ENCODE measurements at regions not wholly inside any gene's neighbourhood (a gene's known extent, or its start where the extent isn't known, plus 50 kb on each side); places are given as distances from the start of the nearest gene placed in this dataset.

DNA sequence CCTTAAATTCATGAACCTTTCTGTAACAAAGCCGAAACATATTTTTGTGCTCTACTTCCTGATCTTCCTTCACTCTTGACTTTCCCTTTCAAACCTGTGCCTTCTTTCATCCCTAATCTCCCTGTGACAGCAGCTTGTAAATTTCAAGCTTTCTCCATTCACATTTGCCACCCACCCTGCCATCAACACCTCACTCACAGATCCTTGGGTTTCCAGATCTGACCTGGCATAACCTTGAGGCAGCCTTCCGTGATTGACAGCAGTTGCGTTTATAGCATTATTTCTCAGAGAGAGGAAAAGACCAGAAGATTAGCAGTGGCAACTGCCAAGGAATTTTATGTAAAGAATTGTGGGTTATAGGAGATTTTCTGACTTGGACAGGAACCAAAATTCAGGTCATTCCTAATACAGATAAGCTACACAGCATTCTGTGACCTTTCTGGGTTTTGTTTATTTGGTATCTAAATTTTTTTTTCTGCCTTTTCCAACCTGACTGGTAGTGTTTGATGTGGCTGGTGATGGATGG is 260.0 kb downstream of the NR2F1-AS1 start:
- no peak for DNase-seq (ENCODE audit: low read depth in 2 of 2)

DNA sequence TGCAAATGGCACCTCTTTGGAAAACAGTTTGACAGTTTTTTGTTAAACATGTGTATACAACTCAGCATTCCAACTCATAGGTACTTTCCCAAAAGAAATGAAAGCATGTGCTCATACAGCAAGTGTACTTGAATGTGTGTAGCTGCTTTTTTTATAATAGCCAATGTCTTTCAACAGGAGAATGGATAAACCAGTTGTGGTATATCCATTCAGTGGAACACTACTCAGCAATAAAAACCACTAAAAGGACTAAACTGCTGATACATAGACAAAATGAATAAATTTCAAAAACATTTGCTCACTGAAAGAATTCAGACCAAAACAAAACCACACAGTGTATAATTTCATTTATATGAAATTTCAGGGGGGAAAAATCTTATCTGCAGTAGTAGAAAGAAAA is 267.3 kb downstream of the NR2F1-AS1 start:
- no peak for DNase-seq (ENCODE audit: low read depth in 2 of 2)

DNA sequence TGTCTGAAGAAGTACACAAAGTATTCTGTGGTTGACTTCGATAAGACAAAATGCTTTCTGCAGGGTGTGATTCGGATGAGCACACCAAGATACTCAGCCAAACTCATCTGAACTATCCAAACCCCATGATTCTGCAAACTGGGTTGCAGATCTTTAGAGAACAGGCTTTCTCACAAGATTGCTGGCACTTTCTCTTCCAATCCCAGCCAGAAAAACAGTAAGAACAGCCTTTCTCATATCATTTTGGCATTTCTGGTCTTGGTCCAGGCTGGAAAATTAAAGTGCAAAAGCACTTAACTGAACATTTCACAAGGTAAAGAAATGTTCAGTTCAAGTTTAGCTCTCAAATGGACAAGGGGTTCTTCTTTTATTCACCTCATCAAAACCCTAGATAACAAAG is 269.1 kb downstream of the NR2F1-AS1 start:
- no peak for DNase-seq (ENCODE audit: low read depth in 2 of 2)

DNA sequence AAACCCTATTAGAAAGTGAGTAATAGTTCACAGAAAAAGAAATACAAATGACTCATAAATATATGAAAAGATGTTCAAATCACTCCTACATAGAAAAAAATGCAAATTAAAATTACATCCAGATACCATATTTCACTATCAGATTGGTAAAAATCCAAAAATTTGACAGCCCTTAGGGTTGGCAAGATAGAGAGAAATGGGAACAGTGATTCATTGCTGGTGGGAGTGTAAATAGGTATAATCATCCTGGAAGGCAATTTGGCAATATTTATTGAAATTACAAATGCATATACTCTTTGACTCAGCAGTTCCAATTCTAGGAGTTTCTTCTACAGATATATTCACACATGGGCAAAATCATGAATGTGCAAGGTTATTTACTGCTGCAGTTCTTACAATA is 273.5 kb downstream of the NR2F1-AS1 start:
- DNase-seq (ENCODE audit: low read depth in 2 of 2), result peak; percentile 74 to 76

DNA sequence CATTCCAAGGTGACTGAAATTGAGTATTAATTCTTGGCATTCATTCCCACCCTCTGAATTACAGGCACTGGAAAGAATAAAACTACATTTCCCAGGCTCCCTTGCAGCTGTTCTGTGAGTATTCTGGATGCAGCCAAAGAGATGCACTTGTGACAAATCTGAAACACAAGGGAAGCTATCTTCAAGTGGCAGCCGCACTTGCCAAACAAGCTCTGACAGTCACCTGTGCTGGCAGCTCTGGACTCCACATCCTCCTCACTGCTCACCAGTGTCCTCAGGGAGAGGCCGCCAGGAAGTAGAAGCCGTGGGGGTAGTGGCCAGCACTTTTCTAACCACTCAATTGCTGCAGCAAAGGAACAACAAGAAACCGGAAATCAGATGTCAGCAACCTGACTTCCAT is 275.0 kb downstream of the NR2F1-AS1 start:
- DNase-seq (ENCODE audit: low read depth in 2 of 2), result no peak

DNA sequence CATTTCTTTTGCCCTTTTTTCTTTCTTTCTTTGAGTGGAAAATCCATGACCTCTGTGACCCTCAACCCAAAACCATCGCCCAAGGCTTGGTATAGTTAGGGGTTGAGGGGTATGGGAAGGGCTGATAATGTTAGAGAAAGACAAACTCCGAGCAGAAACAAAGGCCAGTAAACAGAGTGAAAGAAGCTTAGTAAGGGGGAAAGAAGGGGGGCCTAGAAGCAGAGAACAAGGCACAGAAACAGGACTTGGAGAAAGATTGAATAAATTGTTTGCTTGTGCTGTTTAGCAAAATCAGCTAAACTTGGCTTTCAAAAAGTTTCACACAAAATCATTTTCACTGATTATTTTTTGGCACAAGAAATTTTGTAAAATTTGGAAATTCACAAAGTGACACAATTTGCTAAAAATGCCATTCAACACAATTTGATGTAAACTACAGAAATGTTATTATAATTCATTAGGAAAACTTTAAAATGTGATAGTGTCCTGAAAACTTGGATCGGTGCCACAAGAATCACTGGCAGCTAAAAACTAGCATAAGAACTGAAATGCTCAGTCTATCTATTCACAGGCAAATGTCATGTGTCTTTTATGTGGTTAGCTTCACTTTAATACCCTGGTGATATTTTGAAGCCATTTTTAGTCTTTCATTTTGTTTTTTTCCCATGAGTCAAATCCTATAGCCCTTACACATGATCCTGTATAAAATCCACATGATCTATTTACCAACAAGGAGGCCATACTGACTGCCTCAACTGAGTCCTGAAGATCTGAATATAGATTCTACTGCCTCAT is 276.4 kb downstream of the NR2F1-AS1 start:
- no peak for DNase-seq (ENCODE audit: low read depth in 2 of 2)

DNA sequence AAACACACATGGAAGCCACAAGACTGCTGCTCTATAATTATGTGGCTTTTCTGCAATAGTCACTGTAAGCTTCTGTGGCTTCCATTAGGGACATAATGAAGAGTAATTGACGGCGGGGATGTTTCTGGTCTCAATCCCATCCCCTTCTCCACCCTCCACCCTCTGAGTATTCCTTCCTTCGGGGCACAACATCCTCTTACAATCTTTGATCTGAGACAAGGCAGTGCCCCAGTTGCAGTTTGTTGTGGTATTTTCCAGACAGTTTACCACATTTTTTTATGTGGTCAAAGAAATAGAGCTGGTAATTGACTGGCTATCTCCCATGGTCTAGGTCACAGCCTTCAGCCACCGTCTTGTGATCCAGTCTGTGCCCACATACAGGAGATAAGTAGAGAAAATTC is 277.7 kb downstream of the NR2F1-AS1 start:
- DNase-seq (ENCODE audit: low read depth in 2 of 2), result no peak

DNA sequence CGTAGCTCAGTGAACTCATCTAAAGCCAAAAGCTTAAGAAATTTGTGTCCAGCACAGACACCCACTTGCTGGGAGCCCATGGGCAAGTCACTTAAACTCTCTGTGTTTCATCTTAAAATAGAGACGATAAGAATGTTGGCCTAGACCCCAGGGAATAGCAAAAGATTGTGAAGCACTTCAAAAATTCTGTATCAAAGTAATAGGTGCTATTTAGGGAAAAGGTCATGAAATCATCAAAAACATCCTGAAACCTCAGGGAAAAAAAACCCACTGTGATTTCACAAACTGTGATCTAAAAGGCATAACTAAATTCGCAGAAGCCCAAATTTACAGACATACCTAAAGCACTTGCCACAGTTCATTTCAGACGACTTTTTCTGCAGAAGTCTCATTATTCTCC is 278.3 kb downstream of the NR2F1-AS1 start:
- DNase-seq (ENCODE audit: low read depth in 2 of 2), result no peak

DNA sequence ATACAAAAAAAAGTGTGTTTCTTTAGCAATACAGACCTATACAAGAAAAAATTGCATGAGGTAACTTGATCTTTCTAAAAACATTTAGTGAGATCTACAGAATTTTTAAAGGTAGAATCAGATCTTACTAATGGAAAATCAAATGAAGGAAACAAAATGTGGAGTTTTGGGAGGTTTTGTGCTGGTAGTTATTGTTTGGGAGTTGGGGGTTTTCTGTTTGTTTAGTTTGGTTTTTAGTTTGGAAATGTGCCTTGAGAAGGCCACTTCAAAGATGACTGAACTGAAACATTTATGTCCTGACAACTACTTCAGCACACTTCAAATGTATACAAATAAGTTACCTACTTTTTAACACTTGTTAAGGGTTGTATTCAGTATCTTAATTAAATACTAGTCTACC is 280.1 kb downstream of the NR2F1-AS1 start:
- DNase-seq (ENCODE audit: low read depth in 2 of 2), result no peak

DNA sequence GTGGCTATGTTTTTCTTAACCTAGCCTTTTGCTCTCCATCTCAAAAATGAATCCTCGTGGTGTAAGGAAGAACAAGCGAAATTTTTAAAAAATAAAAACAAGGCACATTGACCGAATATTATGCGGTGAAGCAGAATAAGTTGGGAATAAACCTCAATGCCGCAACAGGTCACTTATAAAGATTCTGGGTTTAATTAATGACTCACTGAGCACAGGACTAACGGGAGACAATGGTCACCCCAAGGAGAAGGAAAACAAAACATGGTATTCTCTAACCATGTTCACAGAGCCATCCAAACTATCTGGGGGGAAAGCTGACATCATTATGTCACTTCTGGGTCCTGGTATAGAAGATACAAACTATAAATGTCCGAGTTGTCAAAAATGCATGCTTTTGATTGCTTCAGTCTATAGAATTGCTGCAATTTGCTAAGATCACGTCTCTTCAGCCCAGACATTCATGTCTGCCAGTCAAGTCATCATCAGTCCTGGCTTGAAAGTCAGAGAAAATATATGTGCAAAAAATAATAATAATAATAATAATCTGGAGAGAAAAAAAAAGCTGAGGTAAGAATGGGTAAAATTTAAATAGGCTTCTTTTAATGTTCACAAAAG is 280.6 kb downstream of the NR2F1-AS1 start:
- no peak for DNase-seq (ENCODE audit: low read depth in 2 of 2)

DNA sequence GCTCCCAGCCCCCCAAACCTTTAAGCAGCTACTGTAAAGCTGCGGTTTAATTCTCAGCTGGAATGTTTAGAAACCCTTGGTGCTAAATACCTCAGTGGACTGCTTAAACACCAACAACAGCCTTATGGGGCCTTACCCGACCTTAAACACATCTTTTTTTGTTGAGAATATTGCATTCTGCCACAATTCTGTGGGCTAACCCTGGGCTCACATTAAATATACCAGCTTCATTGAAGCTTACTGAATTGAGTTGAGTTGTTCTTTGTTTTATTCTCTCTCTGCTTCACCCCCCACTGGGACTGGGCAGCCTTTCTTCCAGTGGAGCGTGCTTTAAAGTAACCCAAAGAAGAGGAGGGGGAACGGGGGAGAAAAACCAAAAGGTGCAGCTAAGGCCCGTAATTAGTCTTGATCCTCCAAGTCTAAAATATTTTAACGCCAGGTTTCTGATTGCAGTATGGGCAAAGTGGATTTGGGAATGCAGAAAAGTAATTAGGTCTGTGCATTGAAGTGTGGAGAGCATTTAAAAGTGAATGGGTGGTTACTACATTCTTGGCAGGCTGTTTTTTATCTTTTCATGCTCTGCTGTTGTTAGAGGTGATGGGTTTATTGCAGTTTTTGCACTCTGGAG is 281.2 kb downstream of the NR2F1-AS1 start:
- no peak for DNase-seq (ENCODE audit: low read depth in 2 of 2)

DNA sequence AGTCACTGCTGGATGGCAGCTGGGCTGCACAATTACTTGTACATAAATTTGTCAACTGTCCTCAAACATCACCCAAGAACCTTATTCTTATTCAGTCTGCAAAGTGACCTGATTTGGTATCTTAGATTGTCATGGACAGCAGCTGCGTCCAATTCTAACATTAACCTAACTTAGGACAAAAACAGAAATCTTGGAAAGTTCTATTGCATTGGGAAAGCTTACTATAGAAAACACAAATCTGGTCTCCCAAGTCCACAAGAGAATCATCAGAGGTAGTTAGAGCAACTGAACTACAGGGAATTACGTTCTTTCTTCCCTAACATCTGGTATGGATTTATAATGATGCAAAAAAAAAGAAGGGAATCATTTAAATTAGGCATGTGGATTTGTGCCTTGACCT is 283.9 kb downstream of the NR2F1-AS1 start:
- DNase-seq (ENCODE audit: low read depth in 2 of 2), result no peak

DNA sequence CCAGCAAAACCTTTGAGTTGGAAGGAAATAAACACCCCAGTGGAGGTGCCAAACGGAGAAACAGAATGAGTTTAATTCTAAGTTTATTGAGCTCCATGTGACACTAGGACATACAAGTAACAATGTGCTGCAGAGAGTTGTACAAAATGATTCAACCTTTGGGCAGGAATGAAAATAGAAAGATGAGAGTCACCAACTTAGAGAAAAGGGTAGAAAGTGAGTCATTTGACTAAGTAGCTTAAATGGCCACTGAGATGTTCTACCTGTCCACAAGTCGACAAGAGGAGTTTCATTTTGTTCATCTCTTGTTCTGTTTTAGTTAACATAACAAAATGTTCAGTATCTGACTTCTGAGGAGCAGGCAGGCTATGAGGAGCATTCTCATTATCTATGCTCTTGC is 284.7 kb downstream of the NR2F1-AS1 start:
- DNase-seq (ENCODE audit: low read depth in 2 of 2), result no peak

DNA sequence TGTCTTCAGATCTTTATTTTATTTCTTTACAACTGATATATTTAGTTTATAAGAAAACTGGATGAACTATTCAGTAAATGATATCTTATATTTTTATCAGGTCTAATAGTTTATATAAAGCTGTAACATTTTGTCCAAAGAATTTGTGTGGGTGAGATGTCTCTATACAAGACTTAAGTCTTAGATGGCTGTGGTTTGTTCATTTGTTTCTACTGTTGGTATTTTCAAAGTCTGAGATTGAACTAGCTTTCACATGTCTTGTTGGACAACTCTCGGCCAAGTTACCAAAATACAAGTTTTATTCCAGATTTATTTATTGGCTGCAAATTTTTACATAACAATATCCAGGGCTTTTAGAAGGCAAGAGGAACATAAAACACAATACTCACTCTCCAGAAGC is 286.0 kb downstream of the NR2F1-AS1 start:
- no peak for DNase-seq (ENCODE audit: low read depth in 2 of 2)

DNA sequence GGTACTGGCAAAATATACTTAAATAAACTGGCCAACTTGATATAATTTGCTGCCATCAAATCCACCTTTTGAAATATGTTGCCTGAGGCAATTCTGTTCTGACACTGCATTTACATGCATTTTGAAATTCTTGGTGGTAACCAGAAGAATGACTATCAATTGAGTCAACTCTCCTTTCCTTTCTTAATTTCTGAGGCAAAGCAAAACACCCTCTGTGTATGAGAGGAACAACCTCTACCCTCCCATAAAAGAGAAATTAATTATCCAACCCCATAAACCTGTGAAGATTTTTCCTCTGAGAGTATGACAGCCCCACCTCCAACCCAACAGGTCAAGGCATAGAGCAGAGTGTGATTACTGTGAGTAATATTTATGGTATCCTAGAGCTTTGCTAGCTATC is 286.8 kb downstream of the NR2F1-AS1 start:
- no peak for DNase-seq (ENCODE audit: low read depth in 2 of 2)

DNA sequence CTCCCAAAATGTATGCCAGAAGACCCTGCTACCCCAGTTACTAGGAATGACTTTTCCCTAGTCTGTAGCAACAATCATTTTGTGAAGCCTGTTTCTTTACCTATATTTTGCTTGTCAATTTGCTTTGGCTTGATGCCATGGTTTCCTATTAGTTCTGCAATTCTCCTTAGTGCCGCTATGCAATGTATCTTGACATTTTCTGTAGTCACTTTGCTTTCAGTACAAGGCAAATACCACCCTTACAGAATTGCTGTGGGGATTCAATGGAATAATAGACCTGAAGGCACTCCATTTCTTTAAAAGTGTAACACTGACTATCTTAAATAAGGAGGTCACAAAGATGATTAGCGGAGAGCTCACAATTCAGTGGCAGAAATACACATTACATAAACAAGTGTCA is 291.1 kb downstream of the NR2F1-AS1 start:
- DNase-seq (ENCODE audit: low read depth in 2 of 2), result no peak

DNA sequence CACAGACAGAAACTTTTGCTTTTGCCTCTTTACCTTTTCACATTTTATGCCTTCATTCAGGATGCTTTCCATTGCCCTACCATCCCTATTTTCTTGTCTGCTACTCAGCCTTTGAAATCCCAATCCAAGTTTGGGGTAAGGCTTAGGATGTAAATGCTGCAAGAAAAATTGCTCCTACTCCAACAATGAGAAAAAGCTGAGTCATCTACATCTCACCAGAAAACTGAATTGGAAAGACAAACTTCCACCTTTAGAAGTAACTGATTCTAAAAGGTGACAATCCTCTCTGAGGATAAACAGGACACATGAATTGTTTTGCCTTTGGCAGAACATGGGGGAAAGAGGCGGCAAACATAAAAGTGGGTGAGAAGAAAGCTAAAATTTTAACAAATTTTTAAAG is 295.6 kb downstream of the NR2F1-AS1 start:
- DNase-seq (ENCODE audit: low read depth in 2 of 2), result no peak

DNA sequence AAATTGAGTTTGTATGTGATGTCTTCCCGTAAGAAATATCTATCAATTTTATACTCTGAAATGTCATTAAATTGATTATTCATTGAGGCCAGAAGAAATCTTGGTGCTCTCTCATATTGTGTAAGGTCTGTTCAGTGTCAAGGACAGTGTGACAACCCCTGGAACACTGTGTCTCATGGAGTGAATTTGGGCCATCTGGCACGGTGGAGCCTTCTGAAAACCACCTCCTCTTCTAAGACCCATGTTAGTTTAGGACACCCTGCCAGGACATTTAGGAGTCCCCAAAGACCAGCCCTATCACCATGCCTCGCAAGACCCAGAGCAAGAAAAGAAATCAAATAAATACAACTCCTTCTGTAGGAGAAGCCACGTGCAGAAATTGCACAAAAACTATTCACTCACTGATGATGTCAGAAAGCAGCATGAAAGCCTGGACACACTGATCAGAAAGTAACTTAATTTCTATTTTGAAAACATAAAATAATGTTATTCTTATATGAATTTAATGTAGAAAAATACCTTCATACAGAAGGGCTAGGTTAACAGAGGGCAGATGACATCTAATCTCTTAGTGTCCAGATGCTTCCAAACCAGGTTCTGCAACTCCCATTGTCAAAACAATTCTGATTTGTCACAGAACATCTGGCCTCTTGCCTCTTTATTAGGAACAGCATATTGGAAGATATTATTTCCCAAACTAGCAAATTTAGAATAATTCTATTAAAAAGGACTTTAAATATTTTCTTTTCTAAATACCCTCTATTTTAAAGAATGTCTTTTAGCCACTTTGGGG is 298.8 kb downstream of the NR2F1-AS1 start:
- no peak for DNase-seq (ENCODE audit: low read depth in 2 of 2)

DNA sequence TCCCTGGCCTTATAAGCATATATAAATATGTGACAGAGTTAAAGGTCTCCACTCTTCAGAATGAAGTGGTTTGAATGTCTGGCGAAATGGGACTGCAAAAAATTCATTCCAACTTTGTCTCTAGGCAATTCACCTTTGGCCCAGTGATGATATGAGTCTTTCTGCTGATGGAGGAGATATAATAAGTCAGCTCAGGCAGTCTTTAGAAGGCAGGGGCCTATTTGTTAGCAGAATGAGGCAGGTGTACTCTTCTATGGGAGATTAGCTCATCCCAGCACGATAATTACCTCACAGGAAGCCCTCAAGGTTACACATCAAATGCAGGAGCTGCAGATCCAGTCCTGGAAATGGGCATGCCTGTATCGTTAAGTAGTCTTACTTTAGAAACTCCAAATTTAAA is 300.5 kb downstream of the NR2F1-AS1 start:
- no peak for DNase-seq (ENCODE audit: low read depth in 2 of 2)

DNA sequence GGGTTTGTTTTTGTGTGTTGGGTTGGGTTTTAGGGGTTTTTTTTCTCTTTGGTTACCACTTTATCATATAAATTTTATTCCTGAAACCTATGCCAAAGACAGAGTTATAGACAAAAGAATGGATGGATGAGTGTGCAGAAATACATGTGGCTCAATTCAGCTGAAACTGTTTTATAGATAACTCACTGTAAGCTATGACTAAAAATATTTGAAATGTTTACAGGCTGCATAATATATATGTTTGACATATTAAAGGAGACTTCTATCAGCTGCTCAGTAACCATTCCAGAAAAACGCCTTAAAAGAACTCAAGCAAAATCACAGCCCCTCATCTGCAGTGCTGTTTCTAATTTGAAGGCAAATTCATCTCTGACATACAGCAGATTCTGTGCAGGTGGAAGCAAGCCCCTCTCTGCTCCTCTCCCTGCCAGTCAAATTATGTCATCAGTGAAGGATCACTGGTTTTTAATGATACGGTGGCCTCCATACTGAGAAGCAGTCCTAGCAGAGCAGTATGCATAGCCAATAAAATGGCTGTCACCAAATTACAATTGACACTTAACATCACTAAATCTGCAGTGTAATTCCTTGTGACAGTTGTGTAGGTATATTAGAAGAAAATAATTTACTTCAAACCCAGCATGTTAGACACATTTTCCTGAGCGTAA is 301.6 kb downstream of the NR2F1-AS1 start:
- DNase-seq (ENCODE audit: low read depth in 2 of 2), result peak; percentile 28 to 31

DNA sequence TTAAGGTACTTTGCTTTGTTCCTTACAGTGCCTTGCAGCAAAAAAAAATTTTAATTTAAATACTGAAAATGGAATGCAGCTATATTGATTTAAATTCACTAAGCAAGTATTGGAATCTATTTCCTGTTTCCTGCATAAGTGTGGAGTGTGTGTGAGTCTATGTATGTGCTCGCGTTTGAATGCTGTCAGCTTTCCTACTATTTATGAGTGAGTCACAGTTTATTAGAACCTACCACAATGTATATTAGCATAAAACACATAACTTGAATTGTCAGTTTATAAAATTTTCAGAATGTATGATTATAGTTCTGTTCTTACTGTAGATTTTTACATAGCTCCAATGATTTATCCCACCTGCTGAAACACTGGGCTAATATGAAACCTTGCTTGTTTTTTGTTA is 302.1 kb downstream of the NR2F1-AS1 start:
- DNase-seq (ENCODE audit: low read depth in 2 of 2), result no peak

DNA sequence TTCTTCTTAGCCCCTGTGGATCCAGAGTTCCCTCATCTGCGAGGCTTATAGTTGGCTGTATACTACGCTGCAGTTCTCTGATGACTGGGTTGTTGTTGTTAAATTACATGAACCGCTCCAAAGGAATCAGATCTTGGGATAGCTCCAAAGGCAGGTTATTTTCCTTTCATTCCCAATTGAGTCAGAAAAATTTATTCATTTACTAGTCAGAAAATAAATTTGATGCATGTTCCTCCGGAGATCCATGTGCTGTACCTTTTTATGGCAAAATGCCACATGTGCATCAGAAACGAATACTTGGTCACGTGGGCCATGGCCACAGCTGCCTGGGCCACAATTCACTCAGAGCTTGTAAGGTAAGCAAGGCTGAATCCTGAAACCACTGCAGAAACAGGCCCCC is 304.0 kb downstream of the NR2F1-AS1 start:
- no peak for DNase-seq (ENCODE audit: low read depth in 2 of 2)

All from fibroblast of skin of left biceps (primary cell).